ENCODE measurements at regions not wholly inside any gene's neighbourhood (a gene's known extent, or its start where the extent isn't known, plus 50 kb on each side); places are given as distances from the start of the nearest gene placed in this dataset.
"Not testable (repeated sequence)": the region's sequence is repeated elsewhere in the genome, so short reads cannot be mapped to it uniquely, and the experiment has no call there.

DNA sequence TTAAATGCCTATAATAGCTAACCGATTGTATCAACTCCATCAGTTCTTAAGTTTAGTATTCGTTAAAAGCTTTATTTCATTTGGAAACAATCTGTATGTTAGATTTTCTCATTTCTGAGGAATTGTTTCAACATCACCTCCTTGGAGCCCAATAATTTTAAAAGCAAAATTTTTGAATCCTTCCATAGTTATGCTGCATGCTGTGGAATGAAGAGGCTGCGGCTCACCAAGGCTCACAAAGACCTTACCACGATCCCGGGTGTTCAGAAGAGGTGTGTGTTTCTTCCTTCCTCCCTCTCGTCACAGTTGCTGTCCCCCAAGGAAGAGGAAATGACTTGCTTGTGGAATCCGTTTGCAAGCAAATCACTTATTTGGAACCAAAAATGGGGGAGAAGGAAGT lies 143.8 kb downstream of the FGF1 start:
- DNase-seq (ENCODE audit: low read depth, low spot score): no peak

- no peak for DNase-seq (ENCODE audit: low read depth, low spot score)
These were observed 144.9 kb downstream of the FGF1 start for GRCh38 chr5:142540922-142541422.

- no peak for DNase-seq (ENCODE audit: low read depth, low spot score)
These were observed 146.6 kb downstream of the FGF1 start for GRCh38 chr5:142539154-142539740.

- no peak for DNase-seq (ENCODE audit: low read depth, low spot score)
These were observed 148.0 kb downstream of the FGF1 start for GRCh38 chr5:142537938-142538337.

DNA sequence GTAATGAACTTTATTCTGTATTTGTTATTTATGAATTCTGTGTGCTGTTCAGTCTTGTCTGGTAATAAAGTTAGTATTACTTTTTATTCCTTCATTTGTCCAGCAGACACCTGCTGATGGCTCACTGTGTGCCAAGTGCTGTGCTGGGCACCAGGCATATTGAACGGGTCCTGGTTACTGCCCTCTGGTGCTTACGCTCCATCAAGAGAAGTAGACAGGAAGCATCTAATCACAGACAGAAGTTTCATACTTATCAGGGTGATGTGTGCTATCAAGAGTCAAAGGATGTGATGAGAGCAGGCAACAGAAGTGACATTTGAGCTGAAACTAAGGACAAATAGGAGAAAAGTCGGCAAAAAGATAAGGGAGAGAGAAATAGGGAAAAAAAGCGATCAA lies 153.1 kb downstream of the FGF1 start:
- no peak for DNase-seq (ENCODE audit: low read depth, low spot score)

DNA sequence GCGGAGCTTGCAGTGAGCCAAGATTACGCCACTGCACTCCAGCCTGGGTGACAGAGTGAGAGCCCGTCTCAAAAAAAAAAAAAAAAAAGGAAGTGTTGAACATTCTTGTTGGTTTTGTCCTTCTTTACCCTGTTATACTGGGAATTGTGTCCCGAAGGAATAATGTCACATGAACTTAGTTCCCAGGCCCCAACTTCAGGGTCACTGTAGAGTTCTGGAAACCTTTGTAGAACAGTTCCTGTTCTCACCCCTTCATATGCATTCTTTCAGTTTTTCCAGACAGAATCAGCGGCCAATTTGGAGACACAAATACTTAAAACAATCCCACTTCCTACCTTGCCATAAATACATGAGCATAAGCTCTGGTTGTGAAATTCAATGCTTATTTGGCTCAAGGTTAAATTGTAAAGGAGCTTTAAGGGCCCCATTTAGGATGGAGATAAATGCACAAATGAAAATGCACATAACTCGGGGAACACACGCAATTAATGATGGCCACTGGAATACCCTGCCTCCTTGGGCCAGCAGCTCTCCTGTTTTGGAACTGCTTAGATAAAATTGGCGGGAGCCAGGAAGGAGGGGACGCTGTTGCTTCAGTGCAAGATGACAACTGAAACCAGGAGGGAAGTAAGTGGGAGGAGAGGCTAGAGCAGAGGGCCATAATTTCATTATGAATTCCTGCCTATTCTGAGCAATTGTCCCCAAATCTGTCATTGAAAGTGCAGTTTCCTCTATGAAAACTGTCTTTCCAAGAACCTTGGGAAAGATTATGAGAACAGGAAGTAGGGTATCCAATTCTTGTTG lies 153.7 kb downstream of the FGF1 start:
- DNase-seq (ENCODE audit: low read depth, low spot score): no peak

DNA sequence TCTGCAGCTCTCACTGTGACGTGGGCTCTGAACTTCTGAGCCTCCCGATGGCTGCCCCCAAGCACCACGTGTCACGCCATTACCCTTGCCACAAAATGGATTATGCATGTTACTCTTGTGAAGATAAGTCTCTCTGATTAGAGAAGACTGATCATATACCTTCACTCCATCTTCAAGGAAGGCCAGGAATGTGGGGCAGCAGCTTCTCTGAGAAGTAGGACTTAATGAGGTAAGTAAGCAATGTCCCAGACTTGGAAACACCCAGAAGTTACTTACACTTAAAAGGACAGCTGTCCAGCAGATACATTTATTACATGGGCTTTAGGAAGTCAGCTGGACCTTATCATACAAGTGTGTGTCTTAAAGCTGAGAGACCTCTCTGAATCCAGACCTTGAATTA lies 155.0 kb downstream of the FGF1 start:
- DNase-seq (ENCODE audit: low read depth, low spot score): no peak

- DNase-seq (ENCODE audit: low read depth, low spot score): no peak
These were observed 156.1 kb downstream of the FGF1 start for GRCh38 chr5:142529626-142530278.

GRCh38 chr5:142527664-142528295 lies 158.1 kb downstream of the FGF1 start:
- no peak for DNase-seq (ENCODE audit: low read depth, low spot score)

GRCh38 chr5:142527234-142527633 lies 158.7 kb downstream of the FGF1 start:
- no peak for DNase-seq (ENCODE audit: low read depth, low spot score)

GRCh38 chr5:142522983-142523382 lies 162.9 kb downstream of the FGF1 start:
- DNase-seq (ENCODE audit: low read depth, low spot score): no peak

DNA sequence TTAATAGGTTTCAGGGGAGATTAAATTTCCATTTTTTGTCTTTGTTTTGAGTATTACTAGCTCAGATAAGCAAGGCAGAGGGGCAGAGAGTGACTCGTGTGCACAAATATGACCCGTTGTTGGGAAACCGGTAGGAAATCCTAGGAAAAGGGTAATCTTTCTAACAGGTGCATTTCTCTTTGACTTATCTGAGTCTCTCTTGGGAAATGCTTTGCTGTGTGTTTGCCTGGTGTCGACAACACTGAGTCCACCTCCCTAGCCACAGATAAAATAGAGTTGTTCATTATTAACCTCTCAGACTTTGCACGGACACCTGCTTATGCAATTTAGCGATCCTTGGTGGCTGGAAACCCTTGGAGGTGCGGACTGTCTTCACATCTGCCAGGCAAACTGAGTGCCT lies 164.2 kb downstream of the FGF1 start:
- DNase-seq (ENCODE audit: low read depth, low spot score): no peak

GRCh38 chr5:142520885-142521284 lies 165.0 kb downstream of the FGF1 start:
- no peak for DNase-seq (ENCODE audit: low read depth, low spot score)

DNA sequence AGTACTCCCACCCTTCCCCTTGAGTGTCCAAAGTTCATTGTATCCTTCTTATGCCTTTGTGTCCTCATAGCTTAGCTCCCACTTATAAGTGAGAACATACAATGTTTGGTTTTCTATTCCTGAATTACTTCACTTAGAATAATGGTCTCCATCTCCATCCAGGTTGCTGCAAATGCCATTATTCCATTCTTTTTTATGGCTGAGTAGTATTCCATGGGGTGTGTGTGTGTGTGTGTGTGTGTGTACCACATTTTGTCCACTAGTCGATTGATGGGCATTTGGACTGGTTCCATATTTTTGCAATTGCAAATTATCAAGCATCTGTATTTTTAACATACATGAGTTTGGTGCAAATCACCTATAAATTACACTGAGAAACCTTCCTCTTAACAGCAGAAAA lies 166.0 kb downstream of the FGF1 start:
- not testable (repeated sequence) for DNase-seq (ENCODE audit: low read depth, low spot score)

DNA sequence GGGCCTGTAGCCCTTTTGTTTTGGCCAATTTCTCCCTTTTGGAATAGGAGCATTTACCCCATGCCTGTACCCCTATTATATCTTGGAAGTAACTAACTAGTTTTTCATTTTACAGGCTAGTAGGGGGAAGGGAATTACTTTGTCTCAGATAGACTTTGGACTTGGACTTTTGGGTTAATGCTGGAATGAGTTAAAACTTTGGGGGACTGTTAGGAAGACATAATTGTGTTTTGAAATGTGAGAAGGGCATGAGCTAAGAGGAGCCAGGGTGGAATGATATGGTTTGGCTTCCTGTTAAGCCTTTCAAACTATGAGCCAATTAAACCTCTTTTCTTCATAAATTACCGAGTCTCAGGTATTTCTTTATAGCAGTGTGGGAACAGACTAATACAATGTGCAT lies 168.1 kb downstream of the FGF1 start:
- no peak for DNase-seq (ENCODE audit: low read depth, low spot score)

GRCh38 chr5:142516732-142517131 lies 169.2 kb downstream of the FGF1 start:
- no peak for DNase-seq (ENCODE audit: low read depth, low spot score)

DNA sequence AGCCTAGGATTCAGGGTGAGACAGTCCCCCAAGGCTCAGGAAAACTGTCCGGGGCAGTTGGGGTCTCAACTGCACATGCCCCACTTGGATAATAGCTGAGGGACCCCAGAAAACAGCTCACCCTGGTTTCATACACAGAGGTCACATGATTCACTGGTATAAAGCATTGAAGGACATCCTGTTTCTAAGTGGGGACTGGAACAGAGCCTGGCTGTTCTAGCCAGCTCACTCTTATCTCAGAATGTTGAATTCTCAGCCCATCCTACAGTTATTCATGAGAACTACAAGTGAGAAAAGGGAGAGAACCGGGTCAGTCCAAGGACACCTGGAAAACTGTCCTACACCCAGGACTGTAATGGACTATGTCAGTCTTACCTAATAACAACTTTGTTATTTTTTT lies 170.9 kb downstream of the FGF1 start:
- DNase-seq (ENCODE audit: low read depth, low spot score): no peak

DNA sequence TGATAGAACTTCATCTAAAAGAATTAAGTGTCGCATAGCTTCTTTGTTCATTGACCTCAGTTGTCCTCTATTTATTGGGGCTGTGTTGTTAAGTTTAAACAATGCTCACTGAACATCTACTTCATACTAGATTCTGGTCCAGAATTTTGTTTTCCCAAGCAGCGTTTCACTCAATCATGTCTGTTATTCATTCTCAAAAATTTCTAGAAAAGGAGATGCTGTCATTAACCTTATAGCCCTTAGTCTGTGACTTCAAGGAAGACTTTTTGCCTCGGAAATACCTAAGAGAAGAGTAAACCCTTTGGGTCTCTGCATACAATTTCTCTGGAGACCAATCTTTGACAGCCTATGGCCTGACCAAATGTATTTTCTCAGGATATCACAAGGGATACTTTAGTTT lies 171.7 kb downstream of the FGF1 start:
- DNase-seq (ENCODE audit: low read depth, low spot score): no peak

DNA sequence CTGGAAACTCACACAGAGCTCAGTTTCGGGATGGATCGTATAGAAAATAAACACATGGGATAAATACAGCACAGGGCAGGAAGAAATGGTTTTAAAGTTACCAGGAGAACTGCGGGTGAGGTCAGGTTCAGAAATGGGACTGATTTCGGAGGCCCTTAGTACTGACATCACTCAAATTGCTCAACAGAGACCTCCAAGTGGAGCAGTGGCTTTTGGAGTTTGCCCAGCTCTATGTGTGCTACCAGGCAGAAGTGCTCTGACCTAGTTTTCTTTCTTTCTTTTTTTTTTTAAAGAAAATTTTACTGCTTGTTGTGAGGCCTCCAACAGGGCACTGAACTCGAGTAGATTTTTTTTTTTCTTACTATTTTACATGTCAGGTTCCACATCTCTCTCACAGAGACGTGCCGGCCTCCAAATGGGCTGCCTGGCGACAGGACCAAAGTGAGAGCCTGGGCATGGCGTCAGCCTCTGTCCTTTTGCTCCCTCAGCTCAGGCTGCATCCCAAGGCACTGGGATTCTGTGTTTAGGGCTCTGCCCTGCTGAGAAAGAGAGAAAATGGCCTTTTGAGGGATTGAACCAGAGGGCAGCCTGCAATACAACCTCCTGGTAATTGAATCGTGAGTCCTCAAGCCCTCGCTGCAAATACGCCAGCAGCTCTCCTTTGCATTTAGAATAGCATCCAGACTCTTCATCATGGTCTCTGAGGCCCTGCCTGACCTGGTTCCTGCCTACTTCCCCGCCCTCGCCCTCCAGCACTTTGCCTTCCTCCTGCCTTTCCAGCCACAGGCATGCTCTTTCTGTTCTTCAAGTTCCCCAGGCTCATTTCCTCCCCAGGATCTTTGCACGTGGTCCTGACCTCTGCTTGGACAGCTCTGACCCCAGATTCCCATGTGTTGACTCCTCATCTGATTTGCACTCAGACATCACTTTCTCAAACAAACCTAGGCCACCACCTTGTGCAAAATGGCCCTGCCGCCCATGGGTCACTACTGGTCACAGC lies 173.5 kb downstream of the FGF1 start:
- DNase-seq (ENCODE audit: low read depth, low spot score): no peak

DNA sequence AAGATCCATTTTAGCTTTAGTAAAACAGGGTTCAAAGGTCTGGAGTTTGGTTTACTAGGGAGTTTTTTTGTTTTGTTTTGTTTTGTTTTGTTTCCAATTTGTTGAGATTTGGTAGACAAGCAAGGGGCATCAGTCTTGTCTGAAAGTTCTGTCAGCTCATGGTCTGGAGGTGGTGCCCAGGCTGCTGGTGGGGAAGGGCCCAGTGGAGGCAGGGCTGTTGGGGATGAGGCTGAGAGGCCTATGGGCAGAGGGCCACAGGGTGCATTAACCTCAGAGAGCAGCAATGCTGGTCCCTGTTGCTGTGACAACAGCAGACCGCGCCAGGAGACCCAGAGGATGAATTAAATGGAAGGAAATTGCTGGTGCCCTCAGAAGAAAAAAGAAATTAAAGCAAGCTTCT lies 174.5 kb downstream of the FGF1 start:
- no peak for DNase-seq (ENCODE audit: low read depth, low spot score)

GRCh38 chr5:142509026-142509425 lies 176.9 kb downstream of the FGF1 start:
- no peak for DNase-seq (ENCODE audit: low read depth, low spot score)

Measured in iPS DF 19.7 (cell line).